Lower lobe of right lung (tissue), 2 donors: ENCODE measurements at regions not wholly inside any gene's neighbourhood (a gene's known extent, or its start where the extent isn't known, plus 50 kb on each side); places are given as distances from the start of the nearest gene placed in this dataset.
A peak's percentile ranks its signal among the peaks of the same experiment; 100 is the strongest.

Experiments
- ATAC-seq, 2 donors: fragments of 200-7000 bp; cut with Tn5 transposase; one replicate each; pipeline ENCODE4 v1.9.1; 2020 to 2022; ENCODE audit warnings: mild to moderate bottlenecking in 2 of 2, moderate library complexity in 2 of 2
- DNase-seq: peaks from one replicate; pipeline ENCODE4 v3.0.0-alpha.2; 2020
- H3K27ac ChIP-seq: fragments of 200-600 bp; one replicate; pipeline ENCODE4 v1.8.0; 2022
- H3K27me3 ChIP-seq: fragments of 200-600 bp; one replicate; pipeline ENCODE4 v1.8.0; 2022; ENCODE audit warnings: low read depth
- H3K36me3 ChIP-seq: fragments of 200-600 bp; one replicate; pipeline ENCODE4 v1.8.0; 2022; ENCODE audit warnings: mild to moderate bottlenecking
- H3K4me1 ChIP-seq: fragments of 200-600 bp; one replicate; pipeline ENCODE4 v1.8.0; 2022
- H3K4me3 ChIP-seq: fragments of 200-600 bp; one replicate; pipeline ENCODE4 v1.8.0; 2022; ENCODE audit warnings: mild to moderate bottlenecking
- H3K9me3 ChIP-seq: fragments of 200-600 bp; one replicate; pipeline ENCODE4 v1.8.0; 2022
- CTCF ChIP-seq: fragments of 200-600 bp; IDR thresholded peaks from one replicate; pipeline ENCODE4 v1.8.0; 2022; ENCODE audit warnings: antibody characterized with exemption, mild to moderate bottlenecking
- intact Hi-C: fragments of 100-400 bp; cut with DNase I; formaldehyde crosslinking; loops from one replicate; pipeline ENCODE4 v1.11.0; 2022
- donor health status: DM: no; HTN: yes; CAD: no; lungs with severe emphysema.

DNA sequence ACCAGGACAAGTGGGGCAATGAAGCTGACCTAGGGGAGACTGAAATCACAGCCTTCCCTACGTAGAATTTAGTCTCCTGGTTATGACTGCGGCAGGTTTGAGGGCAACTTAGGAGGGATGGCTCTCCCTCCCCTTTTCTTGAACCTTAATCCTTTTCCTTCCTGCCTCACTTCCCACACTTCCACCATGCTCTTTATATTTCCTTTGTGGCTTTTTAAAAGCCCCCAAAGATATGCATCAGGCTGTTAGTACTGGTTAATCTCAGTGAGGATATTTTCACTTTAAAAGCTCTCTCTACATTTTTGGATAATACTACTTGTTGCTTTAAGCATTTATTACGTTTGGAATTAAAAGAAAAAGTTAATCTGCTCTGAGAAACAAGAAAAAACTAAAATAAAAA is 339.2 kb downstream of the SOX2 start:
- no peak for TF ChIP-seq CTCF
- DNase-seq (no peak), ATAC-seq (no peak)
- no peaks in the 10 kb centered on the region for H3K27me3 ChIP-seq
- H3K4me1 ChIP-seq, result no peaks in the 10 kb centered on the region
- H3K4me3 ChIP-seq, result no peak overlapping the region
- intact Hi-C loops, result no loop called here
- H3K9me3 ChIP-seq, result no peaks in the 10 kb centered on the region
- H3K36me3 ChIP-seq, result no peaks in the 10 kb centered on the region
- no peak overlapping the region for H3K27ac ChIP-seq

DNA sequence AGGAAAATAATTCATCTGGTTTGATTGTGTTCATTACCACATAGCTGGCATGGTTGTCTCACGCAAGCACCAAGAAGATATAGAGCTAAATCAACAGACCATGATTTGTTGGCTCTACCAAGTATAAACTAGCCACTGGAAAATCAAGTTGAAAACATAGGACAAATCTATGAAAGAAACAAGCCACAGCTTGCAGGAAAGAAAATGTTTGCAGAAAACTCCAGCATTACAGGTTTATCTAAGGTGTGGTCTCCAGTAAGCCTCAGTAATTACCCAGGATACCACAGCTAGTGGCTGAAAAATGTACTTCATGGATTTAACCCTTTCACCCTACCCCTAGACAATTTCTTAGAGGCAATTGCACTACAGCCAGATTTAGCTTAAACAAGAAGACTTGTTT is 340.6 kb downstream of the SOX2 start:
- intact Hi-C loops, result no loop called here
- H3K4me3 ChIP-seq, result no peak overlapping the region
- ATAC-seq, result no peak
- TF ChIP-seq CTCF, result no peak
- H3K36me3 ChIP-seq, result no peaks in the 10 kb centered on the region
- DNase-seq, result no peak
- H3K4me1 ChIP-seq, result no peaks in the 10 kb centered on the region
- H3K27me3 ChIP-seq, result no peaks in the 10 kb centered on the region
- H3K9me3 ChIP-seq, result no peaks in the 10 kb centered on the region
- H3K27ac ChIP-seq, result no peak overlapping the region

- Histone ChIP-seq H3K4me1 (no peaks in the 10 kb centered on the region), H3K9me3 (no peaks in the 10 kb centered on the region), H3K27me3 (no peaks in the 10 kb centered on the region), H3K36me3 (no peaks in the 10 kb centered on the region), H3K27ac (no peak overlapping the region), H3K4me3 (no peak overlapping the region)
- intact Hi-C loops, result no loop called here
- no peak for TF ChIP-seq CTCF
- ATAC-seq (no peak), DNase-seq (no peak)
Measured at GRCh38 chr3:182052757-182053156, 341.0 kb downstream of the SOX2 start.

- DNase-seq (no peak), ATAC-seq (peak in 1 of 2 donors; percentile 34)
- intact Hi-C loops, result no loop called here
- Histone ChIP-seq H3K4me1 (no peaks in the 10 kb centered on the region), H3K27me3 (no peaks in the 10 kb centered on the region), H3K27ac (no peak overlapping the region), H3K9me3 (no peaks in the 10 kb centered on the region), H3K36me3 (no peaks in the 10 kb centered on the region), H3K4me3 (no peak overlapping the region)
- no peak for TF ChIP-seq CTCF
Measured at GRCh38 chr3:182058488-182058887, 346.8 kb downstream of the SOX2 start.

DNA sequence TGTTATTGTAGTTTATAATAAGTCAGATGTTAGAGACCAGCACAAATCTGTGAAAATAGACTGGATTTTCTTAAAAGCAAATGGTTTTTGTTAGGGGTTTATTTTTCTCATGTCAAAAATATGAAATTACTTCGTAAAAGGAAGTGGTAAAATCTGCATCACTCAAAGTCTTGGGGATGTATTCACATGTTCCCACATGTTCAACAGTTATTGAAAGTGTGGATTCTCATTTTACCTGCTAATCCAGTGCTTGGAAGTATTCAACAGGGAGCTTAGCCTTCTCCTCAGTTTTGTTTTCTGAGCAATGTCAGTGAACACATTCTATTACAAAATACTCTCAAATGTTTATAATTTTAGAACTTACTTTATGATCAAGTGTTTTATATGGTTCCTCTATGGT is 352.0 kb downstream of the SOX2 start:
- no peak for TF ChIP-seq CTCF
- Histone ChIP-seq H3K4me3 (no peak overlapping the region), H3K27ac (no peak overlapping the region), H3K36me3 (no peaks in the 10 kb centered on the region), H3K4me1 (no peaks in the 10 kb centered on the region), H3K9me3 (no peaks in the 10 kb centered on the region), H3K27me3 (no peaks in the 10 kb centered on the region)
- intact Hi-C loops, result no loop called here
- DNase-seq, result no peak
- no peak for ATAC-seq

DNA sequence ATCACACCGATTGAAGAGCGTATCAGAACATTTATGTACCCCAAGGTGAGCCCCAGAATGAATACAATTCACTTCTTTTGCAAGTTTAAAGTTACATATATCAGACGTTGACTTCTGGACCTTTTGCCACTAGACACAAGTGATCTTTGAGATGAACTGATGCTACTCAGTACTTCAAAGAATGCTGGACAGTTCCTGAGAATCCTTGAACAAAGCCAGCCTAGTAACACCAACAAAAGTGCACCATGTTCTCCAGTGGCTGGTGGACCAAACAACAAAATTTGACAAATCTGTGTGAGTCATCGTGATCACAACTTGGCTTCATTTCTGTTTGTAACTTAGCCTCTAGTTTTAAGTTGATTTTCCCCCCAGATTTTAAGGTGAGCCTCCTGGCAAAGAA is 355.7 kb downstream of the SOX2 start:
- no peaks in the 10 kb centered on the region for H3K4me1 ChIP-seq
- ATAC-seq (no peak), DNase-seq (no peak)
- TF ChIP-seq CTCF, result no peak
- no peaks in the 10 kb centered on the region for H3K9me3 ChIP-seq
- no peak overlapping the region for H3K4me3 ChIP-seq
- intact Hi-C loops, result no loop called here
- H3K36me3 ChIP-seq, result no peaks in the 10 kb centered on the region
- no peaks in the 10 kb centered on the region for H3K27me3 ChIP-seq
- H3K27ac ChIP-seq, result no peak overlapping the region
